ENCODE measurements at regions not wholly inside any gene's neighbourhood (a gene's known extent, or its start where the extent isn't known, plus 50 kb on each side); places are given as distances from the start of the nearest gene placed in this dataset.

- TF ChIP-seq CTCF (IDR thresholded peaks at IDR 0.05) (no peak), EZH2 (IDR thresholded peaks at IDR 0.05; ENCODE audit: borderline replicate concordance, insufficient read depth, low read depth, low read length, poor library complexity, severe bottlenecking) (no peak)
Observed at GRCh38 chrX:793216-793770, 162.7 kb downstream of the SHOX start.
